ENCODE measurements at regions not wholly inside any gene's neighbourhood (a gene's known extent, or its start where the extent isn't known, plus 50 kb on each side); places are given as distances from the start of the nearest gene placed in this dataset.
"Not testable (repeated sequence)": the region's sequence is repeated elsewhere in the genome, so short reads cannot be mapped to it uniquely, and the experiment has no call there.

DNA sequence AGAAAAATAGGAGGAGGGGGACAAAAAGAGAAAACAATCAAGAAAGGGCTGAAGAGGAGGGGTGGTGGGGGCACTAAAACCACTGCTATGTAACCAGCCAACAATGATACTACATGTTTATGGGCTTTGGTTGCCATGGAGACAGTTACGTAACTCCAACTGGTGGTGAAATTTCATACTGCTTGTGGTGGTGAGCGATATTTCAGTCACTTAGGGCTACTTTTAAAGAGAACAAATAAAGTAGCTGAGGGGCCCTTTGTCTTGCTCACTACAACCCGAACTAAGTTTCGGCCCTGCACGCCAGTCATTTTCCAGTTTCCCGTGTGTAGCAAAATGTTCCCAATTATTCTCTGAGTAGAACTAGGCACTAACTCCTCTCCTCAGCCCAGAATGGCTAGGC, 275.2 kb upstream of the EDA2R start:
- DNase-seq (ENCODE audit: low read depth in 4 of 4, low spot score in 1 of 4), result no peak

DNA sequence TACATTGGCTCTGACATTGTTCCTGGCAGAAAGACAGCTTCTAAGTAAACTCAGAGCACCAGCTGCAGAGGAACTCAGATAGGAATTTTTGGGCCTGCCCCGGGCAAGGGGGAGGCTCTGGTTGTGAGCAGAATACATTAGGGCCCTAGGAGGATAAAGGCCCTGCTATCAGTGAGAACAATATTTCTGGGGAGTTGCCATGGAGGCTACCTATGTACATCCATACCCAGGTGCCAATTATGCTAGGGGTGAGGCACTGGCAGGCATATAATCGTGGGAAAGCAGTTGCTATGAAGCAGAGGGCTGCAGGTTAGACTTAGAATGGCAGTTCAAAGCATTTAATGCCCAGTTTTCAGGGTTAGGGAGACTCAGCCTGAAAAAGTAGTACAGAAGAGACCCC, 273.5 kb upstream of the EDA2R start:
- no peak for DNase-seq (ENCODE audit: low read depth in 4 of 4, low spot score in 1 of 4)

- DNase-seq (ENCODE audit: low read depth in 4 of 4, low spot score in 1 of 4), result no peak
Measured at GRCh38 chrX:66902081-66902480, 263.2 kb upstream of the EDA2R start.

GRCh38 chrX:66900886-66901285, 262.0 kb upstream of the EDA2R start:
- no peak for DNase-seq (ENCODE audit: low read depth in 4 of 4, low spot score in 1 of 4)

GRCh38 chrX:66892004-66892403, 253.1 kb upstream of the EDA2R start:
- no peak for DNase-seq (ENCODE audit: low read depth in 4 of 4, low spot score in 1 of 4)

- no peak for DNase-seq (ENCODE audit: low read depth in 4 of 4, low spot score in 1 of 4)
Measured at GRCh38 chrX:66889418-66889817, 250.5 kb upstream of the EDA2R start.

GRCh38 chrX:66882101-66882500, 243.2 kb upstream of the EDA2R start:
- DNase-seq (ENCODE audit: low read depth in 4 of 4, low spot score in 1 of 4), result no peak

- no peak for DNase-seq (ENCODE audit: low read depth in 4 of 4, low spot score in 1 of 4)
Measured at GRCh38 chrX:66876776-66877175, 237.9 kb upstream of the EDA2R start.

GRCh38 chrX:66872771-66873170, 233.9 kb upstream of the EDA2R start:
- no peak for DNase-seq (ENCODE audit: low read depth in 4 of 4, low spot score in 1 of 4)

DNA sequence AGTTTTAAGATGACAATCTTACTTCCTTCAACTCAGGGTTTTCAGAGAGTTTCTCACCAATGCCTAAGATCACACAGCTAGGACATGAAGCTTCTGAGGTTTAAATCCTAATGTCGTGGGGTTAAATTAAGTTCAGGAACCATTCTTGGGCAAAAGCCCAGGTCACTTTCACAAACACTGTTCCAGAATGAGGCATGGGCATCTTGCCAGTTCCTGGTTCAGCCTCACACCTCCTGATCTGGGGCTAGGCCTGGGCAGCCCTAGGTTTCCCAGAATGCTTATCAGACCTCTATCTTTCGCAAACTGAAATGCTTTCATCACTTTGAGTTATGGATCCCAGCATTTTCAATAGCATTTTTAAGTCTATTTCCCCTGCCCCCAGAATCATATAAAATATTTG, 224.8 kb upstream of the EDA2R start:
- no peak for DNase-seq (ENCODE audit: low read depth in 4 of 4, low spot score in 1 of 4)

DNA sequence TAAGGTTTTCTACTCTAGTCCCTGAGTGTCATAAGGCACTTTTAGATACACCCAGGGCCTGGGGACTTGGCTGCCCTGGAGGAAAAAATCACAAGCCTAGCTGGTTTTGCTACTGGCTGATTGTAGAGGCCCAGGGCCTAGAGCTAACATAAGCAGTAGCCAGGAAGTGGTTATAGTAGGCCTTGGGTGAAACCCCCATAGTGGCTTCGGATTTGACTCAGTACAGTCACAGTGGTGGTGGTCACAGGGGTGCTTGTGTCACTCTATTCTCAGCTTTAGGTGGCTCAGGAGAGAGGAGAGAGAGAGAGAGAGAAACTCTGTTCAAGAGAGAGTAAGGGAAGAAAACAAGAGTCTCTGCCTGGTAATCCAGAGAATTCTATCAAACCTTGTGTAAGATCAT, 194.5 kb upstream of the EDA2R start:
- no peak for DNase-seq (ENCODE audit: low read depth in 4 of 4, low spot score in 1 of 4)

DNA sequence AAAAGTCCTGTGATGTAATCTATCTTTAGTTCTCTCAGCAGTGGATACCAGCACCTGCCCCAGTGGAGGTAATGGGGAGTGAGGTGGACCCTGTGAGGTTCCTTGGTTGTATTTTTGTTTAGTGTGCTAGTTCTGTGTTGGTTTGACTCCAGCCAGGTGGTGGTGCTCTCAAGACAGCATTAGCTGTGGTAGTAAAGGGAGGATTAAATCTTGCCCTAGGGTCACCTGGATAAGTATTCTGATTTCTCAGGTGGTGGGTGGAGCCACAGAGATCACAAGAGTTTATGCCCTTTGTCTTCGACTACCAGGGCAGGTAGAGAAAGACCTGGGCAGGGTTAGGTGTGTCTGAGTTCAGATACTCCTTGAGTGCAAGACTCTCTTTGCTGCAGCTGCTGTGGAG, 176.3 kb upstream of the EDA2R start:
- no peak for DNase-seq (ENCODE audit: low read depth in 4 of 4, low spot score in 1 of 4)

DNA sequence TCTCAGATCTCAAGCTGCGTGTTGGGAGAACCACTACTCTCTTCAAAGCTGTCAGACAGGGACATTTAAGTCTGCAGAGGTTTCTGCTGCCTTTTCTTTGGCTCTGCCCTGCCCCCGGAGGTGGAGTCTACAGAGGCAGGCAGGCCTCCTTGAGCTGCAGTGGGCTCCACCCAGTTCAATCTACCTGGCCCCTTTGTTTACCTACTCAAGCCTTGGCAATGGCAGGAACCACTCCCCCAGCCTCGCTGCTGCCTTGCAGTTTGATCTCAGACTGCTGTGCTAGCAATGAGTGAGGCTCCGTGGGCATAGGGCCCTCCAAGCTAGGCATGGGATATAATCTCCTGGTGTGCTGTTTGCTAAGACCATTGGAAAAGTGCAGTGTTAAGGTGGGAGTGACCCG, 155.6 kb upstream of the EDA2R start:
- not testable (repeated sequence) for DNase-seq (ENCODE audit: low read depth in 4 of 4, low spot score in 1 of 4)

DNA sequence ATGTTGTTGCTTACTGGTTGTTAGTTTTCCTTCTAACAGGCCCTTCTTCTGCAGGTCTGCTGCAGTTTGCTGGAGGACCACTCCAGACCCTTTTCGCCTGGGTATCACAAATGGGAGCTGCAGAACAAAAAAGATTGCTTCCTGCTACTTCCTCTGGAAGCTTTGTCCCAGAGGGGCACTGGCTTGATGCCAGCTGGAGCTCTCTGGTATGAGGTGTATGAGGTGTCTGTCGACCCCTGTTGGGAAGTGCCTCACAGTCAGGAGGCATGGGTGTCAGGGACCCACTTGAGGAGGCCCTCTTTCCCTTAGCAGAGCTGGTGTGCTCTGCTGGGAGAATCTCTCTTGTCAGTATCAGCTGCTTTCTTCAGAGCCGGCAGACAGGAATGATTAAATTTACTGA, 127.4 kb upstream of the EDA2R start:
- DNase-seq (ENCODE audit: low read depth in 4 of 4, low spot score in 1 of 4), result no peak

DNA sequence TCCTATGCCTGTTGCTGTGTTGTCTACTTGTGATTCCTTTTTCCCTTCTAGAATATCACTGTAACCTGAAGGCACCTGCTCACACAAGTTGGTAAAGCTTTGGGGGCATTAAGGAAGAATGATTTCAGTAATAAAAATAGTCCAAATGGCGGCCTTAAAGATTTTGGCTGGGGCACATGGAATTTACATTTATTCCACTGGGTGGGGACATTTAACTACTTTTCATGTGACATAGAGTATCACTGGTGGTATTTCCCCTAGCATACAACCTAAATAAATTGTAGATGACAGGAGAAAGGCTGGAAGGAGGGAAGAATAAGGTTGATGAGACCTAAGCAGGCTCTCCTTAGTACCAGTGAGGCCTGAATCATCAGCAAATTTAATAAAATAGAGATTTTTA, 121.8 kb upstream of the EDA2R start:
- no peak for DNase-seq (ENCODE audit: low read depth in 4 of 4, low spot score in 1 of 4)

- DNase-seq (ENCODE audit: low read depth in 4 of 4, low spot score in 1 of 4), result no peak
Measured at GRCh38 chrX:66756717-66757116, 117.8 kb upstream of the EDA2R start.

- no peak for DNase-seq (ENCODE audit: low read depth in 4 of 4, low spot score in 1 of 4)
Measured at GRCh38 chrX:66751136-66751782, 112.4 kb upstream of the EDA2R start.

DNA sequence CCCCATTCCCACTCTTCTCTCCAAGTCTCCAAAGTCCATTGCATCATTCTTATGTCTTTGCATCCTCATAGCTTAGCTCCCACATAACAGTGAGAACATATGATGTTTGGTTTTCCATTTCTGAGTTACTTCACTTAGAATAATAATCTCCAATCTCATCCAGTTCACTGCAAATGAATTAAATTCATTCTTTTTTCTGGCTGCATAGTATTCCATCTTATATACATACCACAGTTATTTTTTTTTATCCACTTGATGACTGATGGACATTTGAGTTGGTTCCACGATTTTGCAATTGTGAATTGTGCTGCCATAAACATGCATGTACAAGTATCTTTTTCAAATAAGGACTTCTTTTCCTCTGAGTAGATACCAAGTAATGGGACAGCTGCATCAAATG, 105.6 kb upstream of the EDA2R start:
- not testable (repeated sequence) for DNase-seq (ENCODE audit: low read depth in 4 of 4, low spot score in 1 of 4)

- no peak for DNase-seq (ENCODE audit: low read depth in 4 of 4, low spot score in 1 of 4)
Measured at GRCh38 chrX:66731398-66731797, 92.5 kb upstream of the EDA2R start.

DNA sequence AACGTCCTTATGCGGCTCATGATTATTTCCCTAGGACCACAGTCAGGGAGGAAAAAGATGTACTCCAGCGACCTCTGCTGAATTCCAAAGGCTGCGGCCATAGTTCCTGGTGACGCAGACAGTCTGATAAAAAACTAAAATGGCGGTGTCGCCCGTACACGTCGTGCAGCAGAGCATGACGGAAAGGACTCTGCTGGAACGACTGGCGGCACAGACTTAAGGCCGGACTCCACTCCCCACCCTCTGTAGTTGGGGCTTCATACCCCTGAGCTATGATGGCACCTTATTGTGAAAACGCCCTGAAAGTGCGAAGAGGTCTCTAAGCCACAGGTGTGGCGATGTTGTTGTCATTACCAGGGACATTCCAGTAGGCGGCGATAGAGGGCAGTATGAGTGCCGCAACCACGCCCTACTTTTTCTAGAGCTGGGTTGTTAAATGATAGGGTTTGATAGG, 90.0 kb upstream of the EDA2R start:
- peak; percentile 17 to 39 (median 24) for DNase-seq (ENCODE audit: low read depth in 4 of 4, low spot score in 1 of 4)

GRCh38 chrX:66717926-66718325, 79.0 kb upstream of the EDA2R start:
- no peak for DNase-seq (ENCODE audit: low read depth in 4 of 4, low spot score in 1 of 4)

- no peak for DNase-seq (ENCODE audit: low read depth in 4 of 4, low spot score in 1 of 4)
Measured at GRCh38 chrX:66698273-66699204, 59.7 kb upstream of the EDA2R start.
